ENCODE measurements at regions not wholly inside any gene's neighbourhood (a gene's known extent, or its start where the extent isn't known, plus 50 kb on each side); places are given as distances from the start of the nearest gene placed in this dataset.

- Histone ChIP-seq H3K27ac (no peak overlapping the region), H3K9me3 (no peaks in the 10 kb centered on the region), H3K27me3 (no peaks in the 10 kb centered on the region), H3K4me1 (no peaks in the 10 kb centered on the region), H3K36me3 (no peaks in the 10 kb centered on the region), H3K4me3 (no peak overlapping the region)
- DNase-seq (no peak), ATAC-seq (no peak)
- intact Hi-C loops (cut with DNase I), result no loop called here
- TF ChIP-seq CTCF (IDR thresholded peaks at IDR 0.05) (no peak), POLR2A (IDR thresholded peaks at IDR 0.05) (no peak)
- WGBS (ENCODE audit: insufficient coverage, low coverage, low lambda C conversion rate, missing lambda C conversion rate), result 33% methylated on average over 2 of the region's 2 CpGs
Measured at GRCh38 chr4:60952921-60953320, 247.2 kb upstream of the ADGRL3 start.

- no peaks in the 10 kb centered on the region for H3K27me3 ChIP-seq
- TF ChIP-seq POLR2A (IDR thresholded peaks at IDR 0.05) (no peak), CTCF (IDR thresholded peaks at IDR 0.05) (no peak)
- 44% methylated on average over 4 of the region's 4 CpGs for WGBS (ENCODE audit: insufficient coverage, low coverage, low lambda C conversion rate, missing lambda C conversion rate)
- H3K36me3 ChIP-seq, result no peaks in the 10 kb centered on the region
- intact Hi-C loops (cut with DNase I), result no loop called here
- ATAC-seq, result no peak
- H3K27ac ChIP-seq, result no peak overlapping the region
- DNase-seq, result no peak
- no peak overlapping the region for H3K4me3 ChIP-seq
- H3K4me1 ChIP-seq, result no peaks in the 10 kb centered on the region
- no peaks in the 10 kb centered on the region for H3K9me3 ChIP-seq
Measured at GRCh38 chr4:60953826-60954225, 246.3 kb upstream of the ADGRL3 start.

DNA sequence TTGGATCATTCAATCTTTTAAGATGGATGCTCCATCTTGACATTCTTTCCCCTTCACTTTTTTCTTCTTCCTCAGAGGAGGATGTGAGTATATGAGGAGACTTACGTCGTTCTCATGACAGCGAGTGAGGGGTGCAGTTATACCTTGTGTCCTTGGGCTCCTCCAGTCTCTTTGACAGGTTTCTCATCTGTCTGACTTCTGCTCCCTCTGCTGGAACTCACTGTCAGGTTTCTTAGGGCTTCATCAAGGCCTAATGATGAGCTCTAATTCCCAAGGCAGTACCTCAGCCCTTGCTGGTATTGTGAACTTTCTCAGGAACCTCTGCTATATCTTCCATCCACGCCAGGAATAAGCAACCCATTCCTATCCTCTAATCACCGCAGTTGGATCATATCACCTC is 237.8 kb upstream of the ADGRL3 start:
- no peak for TF ChIP-seq POLR2A (IDR thresholded peaks at IDR 0.05)
- no peak for TF ChIP-seq CTCF (IDR thresholded peaks at IDR 0.05)
- Histone ChIP-seq H3K4me1 (no peaks in the 10 kb centered on the region), H3K27ac (no peak overlapping the region), H3K4me3 (no peak overlapping the region), H3K27me3 (no peaks in the 10 kb centered on the region), H3K36me3 (no peaks in the 10 kb centered on the region), H3K9me3 (no peaks in the 10 kb centered on the region)
- DNase-seq (no peak), ATAC-seq (no peak)
- intact Hi-C loops (cut with DNase I), result no loop called here
- 74% methylated on average over 3 of the region's 5 CpGs for WGBS (ENCODE audit: insufficient coverage, low coverage, low lambda C conversion rate, missing lambda C conversion rate)

GRCh38 chr4:60981534-60981933 is 218.6 kb upstream of the ADGRL3 start:
- TF ChIP-seq CTCF (IDR thresholded peaks at IDR 0.05) (no peak), POLR2A (IDR thresholded peaks at IDR 0.05) (no peak)
- DNase-seq (no peak), ATAC-seq (no peak)
- 36% methylated on average over 4 of the region's 4 CpGs for WGBS (ENCODE audit: insufficient coverage, low coverage, low lambda C conversion rate, missing lambda C conversion rate)
- H3K27me3 ChIP-seq, result no peaks in the 10 kb centered on the region
- H3K27ac ChIP-seq, result no peak overlapping the region
- no peak overlapping the region for H3K4me3 ChIP-seq
- H3K9me3 ChIP-seq, result no peaks in the 10 kb centered on the region
- intact Hi-C loops (cut with DNase I), result no loop called here
- H3K4me1 ChIP-seq, result no peaks in the 10 kb centered on the region
- H3K36me3 ChIP-seq, result no peaks in the 10 kb centered on the region

DNA sequence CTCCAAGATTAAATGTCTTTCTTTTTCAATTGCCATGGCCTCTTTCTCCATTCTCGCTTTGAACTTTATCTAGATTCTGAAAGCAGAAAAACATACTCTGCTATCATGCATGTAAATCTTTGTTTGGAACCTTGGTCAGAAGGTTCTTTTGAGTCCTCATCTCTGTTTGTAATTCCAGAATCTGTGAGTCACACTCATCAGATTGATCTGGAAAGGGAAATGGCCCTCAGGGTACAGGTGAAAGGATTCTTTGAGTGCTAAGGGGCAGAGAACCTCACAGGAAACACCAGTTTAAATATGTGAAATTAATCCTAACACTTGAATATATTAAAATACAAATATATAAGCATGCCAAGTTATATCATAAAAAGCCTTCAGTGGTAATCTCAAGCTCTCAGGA is 211.0 kb upstream of the ADGRL3 start:
- TF ChIP-seq POLR2A (IDR thresholded peaks at IDR 0.05) (no peak), CTCF (IDR thresholded peaks at IDR 0.05) (no peak)
- DNase-seq (no peak), ATAC-seq (no peak)
- WGBS (ENCODE audit: insufficient coverage, low coverage, low lambda C conversion rate, missing lambda C conversion rate), result 35% methylated on average over 1 of the region's 1 CpG
- Histone ChIP-seq H3K36me3 (no peaks in the 10 kb centered on the region), H3K9me3 (no peaks in the 10 kb centered on the region), H3K27me3 (no peaks in the 10 kb centered on the region), H3K4me3 (no peak overlapping the region), H3K27ac (no peak overlapping the region), H3K4me1 (no peaks in the 10 kb centered on the region)
- intact Hi-C loops (cut with DNase I), result no loop called here

All from right lobe of liver (tissue), 6 donors.